HG03432 (cell line): ENCODE measurements at regions not wholly inside any gene's neighbourhood (a gene's known extent, or its start where the extent isn't known, plus 50 kb on each side); places are given as distances from the start of the nearest gene placed in this dataset.
A peak's percentile ranks its signal among the peaks of the same experiment; 100 is the strongest.
"Not testable (repeated sequence)": the region's sequence is repeated elsewhere in the genome, so short reads cannot be mapped to it uniquely, and the experiment has no call there.

Experiments used
- ATAC-seq: cut with Tn5 transposase; IDR thresholded peaks from one replicate; pipeline ENCODE4 v1.9.1; 2021; ENCODE audit warnings: mild to moderate bottlenecking, moderate library complexity; ENCODE audit not compliant: unreplicated experiment

- ATAC-seq, result no peak
These were observed 1646.5 kb downstream of the MRPL39 start for GRCh38 chr21:23960769-23961168.

- ATAC-seq, result peak; percentile 56
These were observed 1652.0 kb downstream of the MRPL39 start for GRCh38 chr21:23955135-23955843.

GRCh38 chr21:23952269-23952668 lies 1655.0 kb downstream of the MRPL39 start:
- no peak for ATAC-seq

GRCh38 chr21:23951251-23951650 lies 1656.0 kb downstream of the MRPL39 start:
- ATAC-seq, result no peak

DNA sequence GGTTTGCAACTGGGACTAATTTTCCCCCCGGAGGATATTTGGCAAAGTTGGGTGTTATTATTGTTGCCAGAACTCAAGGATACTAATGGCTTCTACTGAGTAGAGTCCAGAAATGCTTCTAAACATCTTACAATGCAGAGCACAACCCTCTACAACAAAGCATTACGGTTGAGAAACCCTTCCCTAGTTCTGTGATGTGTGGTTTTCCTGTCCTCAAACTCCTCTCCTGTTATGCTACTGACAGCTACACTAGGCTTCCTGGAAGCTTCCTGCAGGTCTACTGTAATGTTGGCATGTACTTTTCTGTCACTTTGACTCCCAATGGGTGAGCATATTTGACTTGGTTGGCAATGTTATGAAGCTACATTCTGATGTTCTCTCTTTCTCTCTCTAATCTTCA lies 1656.9 kb downstream of the MRPL39 start:
- no peak for ATAC-seq

DNA sequence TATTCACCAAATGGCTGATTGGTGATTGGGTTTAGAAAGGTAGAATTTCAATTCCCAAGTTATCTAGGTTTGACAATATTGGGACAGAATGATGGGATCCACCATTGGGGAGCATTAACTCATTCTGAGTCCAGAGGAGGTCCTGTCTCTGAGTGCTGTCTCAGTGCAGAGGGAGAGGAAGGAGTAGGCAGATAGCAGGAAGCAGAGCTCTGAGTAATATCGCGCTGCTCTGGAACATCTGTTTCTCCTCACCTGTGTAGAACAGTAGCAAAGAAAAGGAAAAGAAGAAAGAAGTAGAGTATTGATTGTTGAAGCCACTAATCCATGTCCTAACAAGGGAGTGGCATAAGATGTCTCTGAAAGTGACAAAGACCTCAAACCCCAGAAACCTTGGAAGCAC lies 1657.8 kb downstream of the MRPL39 start:
- ATAC-seq, result no peak

DNA sequence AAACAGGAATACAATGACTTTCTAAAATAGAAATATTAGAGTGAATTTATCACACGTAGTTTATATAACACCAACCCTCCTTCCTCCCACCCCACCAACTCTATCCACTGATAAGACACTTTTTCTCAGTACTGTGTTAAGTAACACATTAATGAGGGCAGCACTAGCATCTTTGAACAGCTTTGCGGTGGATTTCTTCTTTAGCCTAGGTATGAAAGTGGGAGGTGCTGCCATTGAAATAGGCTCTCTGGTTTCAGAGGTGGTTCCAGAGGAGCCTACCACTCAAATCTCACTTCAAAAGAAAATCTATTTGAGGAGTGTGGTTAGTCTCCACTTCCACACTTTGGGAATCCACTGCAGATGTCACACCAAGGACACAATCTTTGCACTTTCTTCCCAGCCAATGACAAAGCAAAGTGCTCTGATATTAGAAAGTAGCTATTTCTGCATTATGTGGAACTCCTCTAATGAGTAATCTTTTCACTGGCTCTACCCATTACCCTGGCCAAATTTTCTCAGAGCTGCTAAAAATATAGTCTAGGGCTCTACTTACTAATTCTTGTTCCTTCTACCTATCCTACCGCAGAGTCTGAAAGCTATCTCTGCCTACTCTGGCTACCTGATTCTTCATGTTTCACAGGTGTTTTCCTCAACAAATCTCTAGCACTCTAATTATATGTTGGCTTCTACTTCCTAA lies 1667.8 kb downstream of the MRPL39 start:
- peak; percentile 70 for ATAC-seq

DNA sequence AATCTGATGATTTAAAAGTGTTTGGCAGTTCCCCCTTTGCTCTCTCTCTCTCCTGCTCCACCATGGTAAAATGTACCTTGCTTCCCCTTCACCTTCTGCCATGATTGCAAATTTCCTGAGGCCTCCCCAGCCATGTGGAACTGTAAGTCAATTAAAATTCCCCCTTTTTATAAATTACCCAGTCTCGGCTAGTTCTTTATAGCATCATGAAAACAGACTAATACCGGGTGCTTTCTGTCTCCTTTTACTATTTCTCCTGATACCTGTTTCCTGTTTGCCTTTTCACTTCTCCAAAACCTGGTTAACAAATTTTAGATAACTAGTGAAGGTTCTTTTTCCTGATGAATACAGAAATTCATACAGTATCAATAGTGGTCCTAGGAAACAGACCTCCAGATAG lies 1670.3 kb downstream of the MRPL39 start:
- ATAC-seq, result no peak

DNA sequence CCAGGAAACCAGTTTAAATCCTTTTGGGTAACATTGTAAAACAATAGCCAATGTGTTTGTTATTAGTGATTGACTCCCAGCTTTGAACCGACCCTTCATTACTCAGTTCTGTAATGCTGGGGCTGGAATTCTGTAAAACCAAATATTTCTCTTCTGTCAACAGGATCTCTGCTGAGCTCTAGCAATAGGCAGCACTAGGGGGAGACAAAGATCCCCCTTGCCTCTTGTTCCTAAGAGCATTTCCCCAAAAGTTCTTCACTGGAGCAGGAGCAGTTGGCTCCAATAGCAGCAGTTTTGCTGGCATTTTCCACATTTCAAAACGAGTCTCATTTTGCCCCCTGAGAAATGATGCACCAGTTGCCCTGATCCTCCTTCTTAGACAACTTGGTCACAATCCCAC lies 1671.1 kb downstream of the MRPL39 start:
- ATAC-seq, result no peak

- no peak for ATAC-seq
These were observed 1676.7 kb downstream of the MRPL39 start for GRCh38 chr21:23930565-23930964.

GRCh38 chr21:23926430-23926829 lies 1680.9 kb downstream of the MRPL39 start:
- ATAC-seq, result not testable (repeated sequence)

- ATAC-seq, result no peak
These were observed 1685.4 kb downstream of the MRPL39 start for GRCh38 chr21:23921670-23922418.

DNA sequence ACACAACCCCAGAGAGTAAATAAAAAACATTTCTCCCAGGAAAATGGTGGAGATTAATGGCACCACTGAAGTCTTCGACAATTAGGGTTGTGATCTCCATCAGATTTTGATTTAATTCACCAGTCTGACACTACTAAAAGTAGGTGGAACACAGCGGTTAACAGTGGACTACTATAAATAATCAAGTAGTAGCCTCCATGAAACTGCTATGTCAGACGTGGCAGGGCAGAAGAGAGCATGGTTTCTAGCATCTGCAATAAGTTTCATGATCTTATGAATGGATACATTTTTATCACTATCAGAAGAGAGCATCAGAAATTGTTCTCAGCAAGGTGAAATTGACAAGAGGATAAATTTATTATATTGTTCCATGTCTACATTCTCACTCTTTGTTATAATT lies 1706.6 kb downstream of the MRPL39 start:
- no peak for ATAC-seq

DNA sequence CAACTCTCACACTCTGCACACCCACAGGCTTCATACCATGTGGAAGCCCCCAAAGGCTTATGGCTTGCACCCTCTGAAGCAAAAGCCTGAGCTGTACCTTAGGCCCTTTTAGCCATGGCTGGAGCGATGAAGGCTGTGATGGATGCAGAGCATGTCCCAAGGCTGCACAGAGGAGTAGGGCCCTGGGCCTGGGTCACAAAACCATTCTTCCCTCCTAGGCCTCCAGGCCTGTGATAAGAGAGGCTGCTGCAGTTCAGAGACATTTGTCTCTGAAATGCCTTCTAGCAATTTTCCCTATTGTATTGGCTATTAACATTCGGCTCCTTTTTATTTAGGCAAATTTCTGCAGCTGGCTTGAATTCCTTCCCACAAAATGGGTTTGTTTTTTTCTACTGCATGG lies 1707.7 kb downstream of the MRPL39 start:
- no peak for ATAC-seq

DNA sequence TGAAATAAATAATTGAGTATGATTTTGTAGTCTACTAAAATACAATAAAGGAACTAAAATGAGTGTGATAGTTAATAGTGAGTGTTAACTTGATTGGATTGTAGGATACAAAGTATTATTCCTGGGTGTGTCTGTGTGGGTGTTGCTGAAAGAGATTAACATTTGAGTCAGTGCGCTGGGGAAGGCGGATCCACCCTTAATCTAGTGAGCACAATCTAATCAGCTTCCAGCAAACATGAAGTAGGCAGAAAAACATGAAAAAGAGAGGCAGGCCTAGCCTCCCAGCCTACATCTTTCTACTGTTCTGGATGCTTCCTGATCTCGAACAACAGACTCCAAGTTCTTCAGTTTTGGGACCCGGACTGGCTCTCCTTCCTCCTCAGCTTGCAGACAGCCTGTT lies 1716.6 kb downstream of the MRPL39 start:
- ATAC-seq, result no peak

- ATAC-seq, result peak; percentile 95
These were observed 1719.5 kb downstream of the MRPL39 start for GRCh38 chr21:23887725-23888306.

- no peak for ATAC-seq
These were observed 1720.2 kb downstream of the MRPL39 start for GRCh38 chr21:23886828-23887724.

GRCh38 chr21:23881783-23882182 lies 1725.5 kb downstream of the MRPL39 start:
- no peak for ATAC-seq

- no peak for ATAC-seq
These were observed 1730.2 kb downstream of the MRPL39 start for GRCh38 chr21:23876925-23877558.

DNA sequence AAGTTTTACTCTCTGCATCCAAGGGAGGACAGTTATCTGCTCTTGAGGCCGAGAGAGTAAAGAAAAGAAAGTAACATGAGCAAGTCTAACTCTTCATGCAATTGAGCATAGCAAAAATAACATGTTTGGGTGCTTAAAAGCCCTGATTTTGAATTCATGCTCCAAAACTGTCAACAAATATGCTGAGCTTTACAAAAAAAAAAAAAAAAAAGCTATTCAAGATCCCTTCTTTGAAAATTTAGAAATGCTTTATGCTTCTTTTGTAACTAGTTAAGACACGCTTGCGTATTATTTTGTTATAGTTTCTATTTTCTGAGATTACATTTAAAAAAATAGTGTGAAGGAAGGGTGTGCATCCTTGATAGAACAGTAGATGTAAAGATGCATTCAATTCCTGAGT lies 1733.0 kb downstream of the MRPL39 start:
- ATAC-seq, result no peak
